RKO (cell line): ENCODE measurements at regions not wholly inside any gene's neighbourhood (a gene's known extent, or its start where the extent isn't known, plus 50 kb on each side); places are given as distances from the start of the nearest gene placed in this dataset.
"Not testable (repeated sequence)": the region's sequence is repeated elsewhere in the genome, so short reads cannot be mapped to it uniquely, and the experiment has no call there.

Experiments
- DNase-seq: peaks from one replicate; pipeline ENCODE4 v3.0.0-alpha.2; 2016; ENCODE audit warnings: low spot score

GRCh38 chr11:81979448-81979847, 754.2 kb downstream of the FAM181B start:
- DNase-seq, result no peak

GRCh38 chr11:81975261-81975900, 758.3 kb downstream of the FAM181B start:
- no peak for DNase-seq

GRCh38 chr11:81970886-81971285, 762.8 kb downstream of the FAM181B start:
- DNase-seq, result no peak

GRCh38 chr11:81967242-81967641, 766.4 kb downstream of the FAM181B start:
- DNase-seq, result no peak

GRCh38 chr11:81966340-81966739, 767.3 kb downstream of the FAM181B start:
- DNase-seq, result no peak

- DNase-seq, result peak; percentile 38
Observed at GRCh38 chr11:81963018-81963417, 770.6 kb downstream of the FAM181B start.

- DNase-seq, result no peak
Observed at GRCh38 chr11:81960443-81960842, 773.2 kb downstream of the FAM181B start.

- DNase-seq, result no peak
Observed at GRCh38 chr11:81959341-81959740, 774.3 kb downstream of the FAM181B start.

GRCh38 chr11:81954301-81954700, 779.4 kb downstream of the FAM181B start:
- not testable (repeated sequence) for DNase-seq

- no peak for DNase-seq
Observed at GRCh38 chr11:81946831-81947230, 786.8 kb downstream of the FAM181B start.

- no peak for DNase-seq
Observed at GRCh38 chr11:81942646-81943045, 791.0 kb downstream of the FAM181B start.

GRCh38 chr11:81941998-81942397, 791.7 kb downstream of the FAM181B start:
- no peak for DNase-seq

- no peak for DNase-seq
Observed at GRCh38 chr11:81932303-81932702, 801.4 kb downstream of the FAM181B start.

- DNase-seq, result no peak
Observed at GRCh38 chr11:81920205-81920604, 813.5 kb downstream of the FAM181B start.

GRCh38 chr11:81916451-81916850, 817.2 kb downstream of the FAM181B start:
- DNase-seq, result no peak

GRCh38 chr11:81915045-81915444, 818.6 kb downstream of the FAM181B start:
- no peak for DNase-seq

GRCh38 chr11:81913793-81914192, 819.9 kb downstream of the FAM181B start:
- DNase-seq, result no peak

GRCh38 chr11:81907996-81908395, 825.7 kb downstream of the FAM181B start:
- no peak for DNase-seq

GRCh38 chr11:81899156-81899555, 834.5 kb downstream of the FAM181B start:
- DNase-seq, result no peak

GRCh38 chr11:81897639-81898038, 836.0 kb downstream of the FAM181B start:
- no peak for DNase-seq

- DNase-seq, result no peak
Observed at GRCh38 chr11:81895258-81895657, 838.4 kb downstream of the FAM181B start.

GRCh38 chr11:81892770-81893635, 840.7 kb downstream of the FAM181B start:
- no peak for DNase-seq

GRCh38 chr11:81888391-81888790, 845.3 kb downstream of the FAM181B start:
- no peak for DNase-seq

GRCh38 chr11:81887671-81888070, 846.0 kb downstream of the FAM181B start:
- DNase-seq, result no peak
